SK-N-SH (cell line): ENCODE measurements at regions not wholly inside any gene's neighbourhood (a gene's known extent, or its start where the extent isn't known, plus 50 kb on each side); places are given as distances from the start of the nearest gene placed in this dataset.

Experiments
- CHD2 ChIP-seq: fragments of 150-350 bp; IDR thresholded peaks from 2 replicates; pipeline ENCODE4 v1.6.1; 2018; ENCODE audit warnings: low read length; ENCODE audit not compliant: partially characterized antibody
- CTCF ChIP-seq: fragments of 200-600 bp; sonication (generic); IDR thresholded peaks from 2 replicates; pipeline ENCODE4 v1.6.1; 2017; ENCODE audit warnings: antibody characterized with exemption, mild to moderate bottlenecking, moderate library complexity
- EZH2phosphoT487 ChIP-seq: fragments of 200-600 bp; sonication (generic); IDR thresholded peaks from 2 replicates; pipeline ENCODE4 v1.6.1; 2017; ENCODE audit warnings: low read depth, mixed run types, mild to moderate bottlenecking, antibody characterized with exemption, moderate library complexity, borderline replicate concordance
- GABPA ChIP-seq: IDR thresholded peaks from 2 replicates; pipeline ENCODE4 v1.4.0; 2012; ENCODE audit warnings: low read depth, mild to moderate bottlenecking
- IRF3 ChIP-seq: fragments of 150-350 bp; IDR thresholded peaks from 2 replicates; pipeline ENCODE4 v1.6.1; 2016; ENCODE audit warnings: mild to moderate bottlenecking, low read depth, low read length
- MXI1 ChIP-seq: IDR thresholded peaks from 2 replicates; pipeline ENCODE4 v1.6.1; 2012; ENCODE audit warnings: mild to moderate bottlenecking, low read depth, low read length, improper control_type of control experiment
- NRF1 ChIP-seq: IDR thresholded peaks from 2 replicates; pipeline ENCODE4 v1.6.1; 2012; ENCODE audit warnings: low read depth, mild to moderate bottlenecking, low read length
- POLR2AphosphoS5 ChIP-seq: IDR thresholded peaks from 2 replicates; pipeline ENCODE4 v1.6.1; 2012; ENCODE audit warnings: low read depth, low read length
- RAD21 ChIP-seq: IDR thresholded peaks from 2 replicates; pipeline ENCODE4 v1.6.1; 2012; ENCODE audit warnings: mild to moderate bottlenecking, low read length
- REST ChIP-seq: IDR thresholded peaks from 2 replicates; pipeline ENCODE4 v1.6.1; 2012; ENCODE audit warnings: mild to moderate bottlenecking, low read depth, low read length, moderate library complexity
- RFX5 ChIP-seq: IDR thresholded peaks from 2 replicates; pipeline ENCODE4 v1.6.1; 2012; ENCODE audit warnings: mild to moderate bottlenecking, improper control_type of control experiment, low read length
- SMC3 ChIP-seq: IDR thresholded peaks from 2 replicates; pipeline ENCODE4 v1.6.1; 2012; ENCODE audit warnings: low read depth, low read length, improper control_type of control experiment
- TEAD4 ChIP-seq: IDR thresholded peaks from 2 replicates; pipeline ENCODE4 v1.4.0; 2012; ENCODE audit warnings: mild to moderate bottlenecking, borderline replicate concordance; ENCODE audit not compliant: insufficient read depth

- no peak for TF ChIP-seq SMC3
- TF ChIP-seq CTCF: no peak
- TF ChIP-seq MXI1: no peak
- no peak for TF ChIP-seq NRF1
- TF ChIP-seq TEAD4: no peak
- TF ChIP-seq REST: no peak
- no peak for TF ChIP-seq CHD2
- no peak for TF ChIP-seq POLR2AphosphoS5
- TF ChIP-seq IRF3: no peak
- no peak for TF ChIP-seq EZH2phosphoT487
- TF ChIP-seq RAD21: no peak
- no peak for TF ChIP-seq GABPA
- TF ChIP-seq RFX5: no peak
These were observed 915.6 kb downstream of the KCNMA1 start for GRCh38 chr10:76721891-76722505.
